ENCODE measurements at regions not wholly inside any gene's neighbourhood (a gene's known extent, or its start where the extent isn't known, plus 50 kb on each side); places are given as distances from the start of the nearest gene placed in this dataset.

DNA sequence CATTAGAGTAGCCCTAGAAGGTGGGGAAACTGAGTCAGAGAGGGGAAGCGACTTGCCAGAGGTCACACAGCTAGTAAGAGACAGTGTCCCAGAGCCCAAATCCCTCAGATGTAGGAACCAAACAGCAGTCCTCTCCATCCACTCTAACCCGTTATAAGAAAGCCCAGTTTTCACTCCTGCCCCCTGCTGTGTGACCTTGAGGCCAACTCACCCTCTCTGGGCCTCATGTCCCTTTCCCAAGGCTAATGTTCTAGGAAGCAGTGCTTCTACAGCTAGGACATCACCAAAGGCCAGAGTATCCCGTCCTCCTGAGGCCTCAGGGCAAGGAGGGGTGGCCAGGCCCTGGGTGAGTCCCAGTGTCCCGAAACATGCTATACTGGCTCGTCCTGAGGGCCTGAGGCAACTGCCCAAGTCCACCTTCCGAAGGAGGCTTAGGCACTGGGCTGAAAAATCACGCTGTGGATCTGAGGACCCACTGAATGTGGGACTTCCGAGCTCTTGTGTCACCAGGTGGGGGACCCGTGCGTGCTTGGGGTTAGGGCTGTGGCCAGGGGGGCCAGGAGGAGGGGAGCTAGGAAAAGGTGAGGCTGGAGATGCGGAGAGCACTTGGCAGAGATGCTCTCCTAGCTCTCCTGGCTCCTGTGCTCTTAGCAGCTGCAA is 109.2 kb upstream of the SLC6A11 start:
- no peaks in the 10 kb centered on the region for H3K36me3 ChIP-seq (ENCODE audit: control insufficient read depth in 1 of 2, insufficient read depth in 2 of 2, low read length in 2 of 2)
- no peak for TF ChIP-seq ZNF274 (IDR thresholded peaks at IDR 0.05; ENCODE audit: low read depth, low read length)
- TF ChIP-seq, protein P1, sequence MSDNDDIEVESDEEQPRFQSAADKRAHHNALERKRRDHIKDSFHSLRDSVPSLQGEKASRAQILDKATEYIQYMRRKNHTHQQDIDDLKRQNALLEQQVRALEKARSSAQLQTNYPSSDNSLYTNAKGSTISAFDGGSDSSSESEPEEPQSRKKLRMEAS (IDR thresholded peaks at IDR 0.05): no peak
- no peak for TF ChIP-seq YY1 (IDR thresholded peaks at IDR 0.05; ENCODE audit: extremely low read depth, insufficient replicate concordance, low read depth, low read length)
- TF ChIP-seq TCF7L2 (IDR thresholded peaks at IDR 0.05; ENCODE audit: borderline replicate concordance, extremely low read depth, insufficient read depth, insufficient read length): no peak
- no peak for DNase-seq (ENCODE audit: low read depth, low spot score)
- H3K79me2 ChIP-seq (ENCODE audit: insufficient read depth, low read length): no peaks in the 10 kb centered on the region
- H3K9me3 ChIP-seq (ENCODE audit: control insufficient read depth in 1 of 2, insufficient read depth in 1 of 2, low read depth in 1 of 2, low read length in 2 of 2): no peaks in the 10 kb centered on the region
- no peak overlapping the region for H3K27ac ChIP-seq (ENCODE audit: low read depth, low read length)
- RAD21 ChIA-PET (ENCODE audit: low non-redundant PET in 1 of 2, low total read pairs in 2 of 2, uncharacterized antibody in 2 of 2, unreplicated experiment in 2 of 2): no interaction called here
- no peak overlapping the region for H2AFZ ChIP-seq (ENCODE audit: low read depth, low read length, poor library complexity, severe bottlenecking)
- CTCF ChIA-PET: interaction anchor here (1.0 kb wide), 1 partner anchor 289 kb away, joined by 4 read pairs; no protein-coding TSS in a partner anchor
- H3K4me3 ChIP-seq (replicated peaks in 1 of 2; ENCODE audit: low read depth in 1 of 2, low read length in 2 of 2): no peak overlapping the region
- no peaks in the 10 kb centered on the region for H3K9me2 ChIP-seq (ENCODE audit: insufficient read depth)
- intact Hi-C loops (cut with micrococcal nuclease): loop anchor here (10.0 kb wide), 2 partner anchors 192 to 282 kb away; no protein-coding TSS in a partner anchor
- H3K27me3 ChIP-seq (ENCODE audit: insufficient read depth, low read length): no peaks in the 10 kb centered on the region
- no peaks in the 10 kb centered on the region for H4K20me1 ChIP-seq (ENCODE audit: insufficient read depth)
- H3K4me1 ChIP-seq (ENCODE audit: control insufficient read depth in 1 of 2, insufficient read depth in 2 of 2, low read length in 2 of 2): peaks cover 0 to 13% of the 10 kb centered on the region in 2 experiments; a peak in 3 of 4 replicates
- H3K9ac ChIP-seq (ENCODE audit: low read length): no peak overlapping the region
- no peak overlapping the region for H3K4me2 ChIP-seq (ENCODE audit: low read length)
- no TSS peak for BruUV-seq (replicated peaks)
- ATAC-seq: no peak
- POLR2A ChIA-PET: no interaction called here

DNA sequence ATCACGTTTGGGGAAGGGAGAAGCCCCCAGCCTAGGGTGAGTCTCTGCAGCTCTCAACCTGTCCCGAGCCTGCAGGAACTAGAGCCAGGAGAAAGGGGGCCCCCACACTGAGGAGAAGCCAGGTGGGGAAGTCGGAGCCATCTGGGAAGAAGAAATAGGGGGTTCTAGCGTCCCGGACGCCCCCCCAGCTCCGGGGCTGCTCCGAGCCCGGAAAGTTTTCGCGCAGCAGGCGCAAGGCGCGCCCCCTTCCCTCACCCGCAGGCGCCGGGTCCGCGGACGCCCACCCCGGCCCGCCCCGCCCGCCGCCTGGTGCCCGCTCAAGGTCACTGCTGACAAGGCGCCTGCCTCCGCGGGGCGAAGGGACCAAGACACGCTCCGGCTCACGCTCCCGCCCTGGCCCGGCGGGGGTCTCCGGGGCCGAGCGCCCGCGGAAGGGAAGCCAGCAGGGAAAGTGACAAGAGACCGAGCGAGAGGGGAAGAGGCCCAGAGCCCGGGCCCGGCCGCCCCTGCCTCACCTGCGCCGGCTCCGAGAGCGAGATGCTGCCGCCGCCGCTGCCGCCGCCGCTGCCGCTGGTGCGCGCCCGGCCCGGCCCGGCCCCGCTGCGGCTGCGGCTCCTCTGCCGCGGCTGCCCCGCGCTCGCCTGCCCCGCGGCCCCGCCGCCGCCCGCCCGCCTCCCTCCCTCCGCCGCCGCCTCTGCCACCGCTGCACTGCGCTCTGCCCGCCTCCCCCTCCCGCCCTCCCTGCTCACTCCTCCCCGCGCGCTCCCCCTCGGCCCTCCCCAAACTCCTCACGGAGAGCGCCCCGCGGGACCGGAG is 108.4 kb upstream of the SLC6A11 start:
- Histone ChIP-seq H2AFZ (ENCODE audit: low read depth, low read length, poor library complexity, severe bottlenecking) (no peak overlapping the region), H4K20me1 (ENCODE audit: insufficient read depth) (no peaks in the 10 kb centered on the region), H3K27me3 (ENCODE audit: insufficient read depth, low read length) (peaks cover 6% of the 10 kb centered on the region; the same call in 1 of the 2 replicates), H3K9ac (ENCODE audit: low read length) (no peak overlapping the region), H3K4me2 (ENCODE audit: low read length) (no peak overlapping the region), H3K9me3 (ENCODE audit: control insufficient read depth in 1 of 2, insufficient read depth in 1 of 2, low read depth in 1 of 2, low read length in 2 of 2) (no peaks in the 10 kb centered on the region), H3K36me3 (ENCODE audit: control insufficient read depth in 1 of 2, insufficient read depth in 2 of 2, low read length in 2 of 2) (no peaks in the 10 kb centered on the region), H3K4me3 (replicated peaks in 1 of 2; ENCODE audit: low read depth in 1 of 2, low read length in 2 of 2) (no peak overlapping the region), H3K4me1 (ENCODE audit: control insufficient read depth in 1 of 2, insufficient read depth in 2 of 2, low read length in 2 of 2) (peaks cover 0 to 13% of the 10 kb centered on the region in 2 experiments; a peak in 3 of 4 replicates), H3K9me2 (ENCODE audit: insufficient read depth) (no peaks in the 10 kb centered on the region), H3K27ac (ENCODE audit: low read depth, low read length) (no peak overlapping the region), H3K79me2 (ENCODE audit: insufficient read depth, low read length) (no peaks in the 10 kb centered on the region)
- no peak for TF ChIP-seq EZH2phosphoT487 (IDR thresholded peaks at IDR 0.05; ENCODE audit: borderline replicate concordance)
- no peak for TF ChIP-seq JUND (IDR thresholded peaks at IDR 0.05)
- no peak for TF ChIP-seq ZNF274 (IDR thresholded peaks at IDR 0.05; ENCODE audit: low read depth, low read length)
- no peak for TF ChIP-seq POLR2A (IDR thresholded peaks at IDR 0.05; ENCODE audit: borderline replicate concordance, extremely low read depth, insufficient read depth, insufficient read length)
- TF ChIP-seq SIN3A (IDR thresholded peaks at IDR 0.05; ENCODE audit: low read depth): no peak
- no peak for TF ChIP-seq YY1 (IDR thresholded peaks at IDR 0.05; ENCODE audit: extremely low read depth, insufficient replicate concordance, low read depth, low read length)
- TF ChIP-seq, protein P2, sequence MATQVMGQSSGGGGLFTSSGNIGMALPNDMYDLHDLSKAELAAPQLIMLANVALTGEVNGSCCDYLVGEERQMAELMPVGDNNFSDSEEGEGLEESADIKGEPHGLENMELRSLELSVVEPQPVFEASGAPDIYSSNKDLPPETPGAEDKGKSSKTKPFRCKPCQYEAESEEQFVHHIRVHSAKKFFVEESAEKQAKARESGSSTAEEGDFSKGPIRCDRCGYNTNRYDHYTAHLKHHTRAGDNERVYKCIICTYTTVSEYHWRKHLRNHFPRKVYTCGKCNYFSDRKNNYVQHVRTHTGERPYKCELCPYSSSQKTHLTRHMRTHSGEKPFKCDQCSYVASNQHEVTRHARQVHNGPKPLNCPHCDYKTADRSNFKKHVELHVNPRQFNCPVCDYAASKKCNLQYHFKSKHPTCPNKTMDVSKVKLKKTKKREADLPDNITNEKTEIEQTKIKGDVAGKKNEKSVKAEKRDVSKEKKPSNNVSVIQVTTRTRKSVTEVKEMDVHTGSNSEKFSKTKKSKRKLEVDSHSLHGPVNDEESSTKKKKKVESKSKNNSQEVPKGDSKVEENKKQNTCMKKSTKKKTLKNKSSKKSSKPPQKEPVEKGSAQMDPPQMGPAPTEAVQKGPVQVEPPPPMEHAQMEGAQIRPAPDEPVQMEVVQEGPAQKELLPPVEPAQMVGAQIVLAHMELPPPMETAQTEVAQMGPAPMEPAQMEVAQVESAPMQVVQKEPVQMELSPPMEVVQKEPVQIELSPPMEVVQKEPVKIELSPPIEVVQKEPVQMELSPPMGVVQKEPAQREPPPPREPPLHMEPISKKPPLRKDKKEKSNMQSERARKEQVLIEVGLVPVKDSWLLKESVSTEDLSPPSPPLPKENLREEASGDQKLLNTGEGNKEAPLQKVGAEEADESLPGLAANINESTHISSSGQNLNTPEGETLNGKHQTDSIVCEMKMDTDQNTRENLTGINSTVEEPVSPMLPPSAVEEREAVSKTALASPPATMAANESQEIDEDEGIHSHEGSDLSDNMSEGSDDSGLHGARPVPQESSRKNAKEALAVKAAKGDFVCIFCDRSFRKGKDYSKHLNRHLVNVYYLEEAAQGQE (IDR thresholded peaks at IDR 0.05; ENCODE audit: low read depth): no peak
- TF ChIP-seq ZFX (IDR thresholded peaks at IDR 0.05): no peak
- TF ChIP-seq SRF (IDR thresholded peaks at IDR 0.05; ENCODE audit: low read depth): no peak
- BruUV-seq (replicated peaks): no TSS peak
- POLR2A ChIA-PET: no interaction called here
- RAD21 ChIA-PET (ENCODE audit: low non-redundant PET in 1 of 2, low total read pairs in 2 of 2, uncharacterized antibody in 2 of 2, unreplicated experiment in 2 of 2): no interaction called here
- ATAC-seq (no peak), DNase-seq (ENCODE audit: low read depth, low spot score) (no peak)
- CTCF ChIA-PET: no interaction called here
- intact Hi-C loops (cut with micrococcal nuclease): loop anchor here (10.0 kb wide), 2 partner anchors 193 to 283 kb away; no protein-coding TSS in a partner anchor

Measured in HCT116 (cell line).